ENCODE measurements at regions not wholly inside any gene's neighbourhood (a gene's known extent, or its start where the extent isn't known, plus 50 kb on each side); places are given as distances from the start of the nearest gene placed in this dataset.
"Not testable (repeated sequence)": the region's sequence is repeated elsewhere in the genome, so short reads cannot be mapped to it uniquely, and the experiment has no call there.

GRCh38 chr16:77056597-77056996 is 134.4 kb upstream of the MON1B start:
- not testable (repeated sequence) for H3K27me3 Mint-ChIP-seq; H3K36me3 Mint-ChIP-seq (ENCODE audit: low read depth); ATAC-seq; DNase-seq; H3K27ac Mint-ChIP-seq; H3K9me3 Mint-ChIP-seq; H3K4me3 Mint-ChIP-seq; H3K4me1 Mint-ChIP-seq

DNA sequence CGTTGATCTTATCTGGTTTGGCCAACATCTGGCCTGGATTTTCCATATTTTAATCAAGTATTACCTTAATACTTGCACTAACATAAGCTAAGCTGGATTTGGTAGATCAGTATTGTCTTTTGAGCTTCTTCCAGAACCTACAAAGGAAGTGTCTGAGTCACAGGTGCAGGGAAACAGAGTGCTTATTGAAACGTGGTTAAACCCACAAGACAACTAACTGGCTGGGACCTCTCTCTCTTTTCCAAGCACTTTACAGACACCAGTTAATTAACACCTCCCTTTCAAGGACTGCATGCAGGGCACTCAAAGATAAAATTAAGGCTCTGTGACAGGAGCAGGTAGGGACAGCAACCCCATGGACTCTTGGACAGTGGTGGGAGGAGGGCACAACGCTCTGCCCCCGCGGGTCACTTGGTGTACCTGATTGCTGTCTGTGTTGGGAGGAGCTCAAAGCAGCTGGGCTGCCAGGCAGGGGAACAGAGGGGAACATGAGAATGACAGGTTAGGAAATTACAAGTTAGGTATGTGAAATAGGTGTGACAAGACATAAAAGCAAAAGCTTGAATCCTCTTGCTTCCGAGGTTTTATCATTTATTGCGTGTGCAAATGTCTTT is 133.7 kb upstream of the MON1B start:
- Mint-ChIP-seq H3K27me3 (no peaks in the 10 kb centered on the region), H3K9me3 (peaks cover 9% of the 10 kb centered on the region), H3K36me3 (ENCODE audit: low read depth) (no peaks in the 10 kb centered on the region), H3K27ac (no peak overlapping the region), H3K4me1 (no peaks in the 10 kb centered on the region), H3K4me3 (no peak overlapping the region)
- ATAC-seq: no peak
- no peak for DNase-seq

GRCh38 chr16:77059446-77059845 is 131.5 kb upstream of the MON1B start:
- DNase-seq: no peak
- Mint-ChIP-seq H3K4me3 (no peak overlapping the region), H3K27me3 (no peaks in the 10 kb centered on the region), H3K27ac (no peak overlapping the region), H3K9me3 (peaks cover 9% of the 10 kb centered on the region), H3K36me3 (ENCODE audit: low read depth) (no peaks in the 10 kb centered on the region), H3K4me1 (no peaks in the 10 kb centered on the region)
- no peak for ATAC-seq

DNA sequence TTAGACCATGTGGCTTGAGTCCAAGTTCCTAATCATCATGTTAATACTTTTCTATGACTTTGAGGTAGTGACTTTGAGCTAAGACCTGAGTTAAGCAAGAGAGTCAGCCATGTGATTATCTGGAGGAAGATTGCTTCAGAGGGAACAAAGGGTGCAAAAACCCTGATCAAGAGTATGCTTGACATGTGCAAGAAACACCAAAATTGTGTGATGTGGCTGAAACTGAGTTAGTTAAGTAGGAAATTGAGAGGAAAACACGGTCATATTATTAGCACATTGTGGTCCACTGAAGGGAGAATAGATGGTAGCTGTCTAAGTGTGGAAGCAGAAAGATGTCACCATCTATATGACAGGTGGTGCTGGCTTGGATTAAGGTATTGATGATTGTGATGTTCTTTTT is 130.4 kb upstream of the MON1B start:
- peaks cover 9% of the 10 kb centered on the region for H3K9me3 Mint-ChIP-seq
- no peak overlapping the region for H3K4me3 Mint-ChIP-seq
- no peaks in the 10 kb centered on the region for H3K27me3 Mint-ChIP-seq
- DNase-seq: no peak
- no peaks in the 10 kb centered on the region for H3K4me1 Mint-ChIP-seq
- no peaks in the 10 kb centered on the region for H3K36me3 Mint-ChIP-seq (ENCODE audit: low read depth)
- no peak for ATAC-seq
- no peak overlapping the region for H3K27ac Mint-ChIP-seq

DNA sequence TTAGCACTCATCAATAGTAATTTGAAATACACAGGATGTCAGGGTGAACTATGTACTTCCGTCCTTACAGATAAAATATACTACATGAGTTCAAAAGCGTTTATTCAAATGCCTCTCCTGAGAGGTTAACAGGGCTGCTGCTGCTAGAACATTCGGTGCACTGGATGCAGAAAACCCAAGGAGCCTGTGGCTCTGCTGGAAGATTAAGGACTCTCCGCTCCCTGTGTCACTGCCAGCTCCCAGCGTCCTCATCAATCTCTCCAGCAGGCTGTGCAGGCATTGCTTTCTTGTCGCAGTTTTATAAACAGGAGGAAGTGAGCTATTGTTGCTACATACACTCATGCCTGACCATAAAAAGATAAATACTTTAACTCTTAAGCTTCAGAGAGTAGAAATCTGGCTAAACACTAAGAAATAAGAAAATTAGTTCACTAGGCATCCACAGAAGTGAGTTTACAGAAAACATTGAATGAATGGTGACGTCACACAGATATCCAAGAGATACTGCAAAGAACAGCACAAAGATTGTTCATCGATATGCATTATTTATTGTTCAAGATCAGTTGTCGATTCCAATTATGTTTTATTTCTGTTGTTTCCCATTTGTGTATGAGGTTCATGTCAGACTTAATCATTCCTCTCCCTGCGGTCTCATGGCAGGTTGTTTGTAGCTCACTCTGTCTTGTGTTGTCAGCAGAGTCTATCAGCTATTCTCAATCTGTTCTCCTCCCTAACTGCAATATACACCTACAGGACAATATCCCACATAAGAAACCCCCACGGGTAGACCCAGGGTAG is 127.9 kb upstream of the MON1B start:
- Mint-ChIP-seq H3K27me3 (peaks cover 11% of the 10 kb centered on the region), H3K4me1 (no peaks in the 10 kb centered on the region), H3K27ac (no peak overlapping the region), H3K4me3 (no peak overlapping the region), H3K36me3 (ENCODE audit: low read depth) (no peaks in the 10 kb centered on the region), H3K9me3 (no peaks in the 10 kb centered on the region)
- ATAC-seq (no peak), DNase-seq (no peak)

DNA sequence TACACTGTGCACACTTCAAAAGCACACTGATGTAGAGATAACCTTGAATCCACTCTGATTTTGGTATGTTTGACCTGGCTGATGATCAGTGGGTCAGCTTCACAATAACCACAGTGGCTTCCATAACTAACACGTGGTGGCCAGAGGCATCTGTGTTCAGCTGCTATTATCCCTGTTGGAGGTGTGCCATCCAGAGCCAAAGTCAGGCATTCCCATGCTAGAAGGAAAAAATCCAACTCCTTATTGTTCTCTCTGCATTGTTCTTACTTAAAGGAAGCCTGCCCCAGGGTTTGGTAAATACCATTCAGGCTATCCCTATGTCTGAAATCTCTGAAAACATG is 127.3 kb upstream of the MON1B start:
- Mint-ChIP-seq H3K27ac (no peak overlapping the region), H3K4me1 (no peaks in the 10 kb centered on the region), H3K4me3 (no peak overlapping the region), H3K36me3 (ENCODE audit: low read depth) (no peaks in the 10 kb centered on the region), H3K9me3 (no peaks in the 10 kb centered on the region), H3K27me3 (peaks cover 11% of the 10 kb centered on the region)
- ATAC-seq: no peak
- no peak for DNase-seq

GRCh38 chr16:77064037-77064436 is 127.0 kb upstream of the MON1B start:
- ATAC-seq (no peak), DNase-seq (no peak)

GRCh38 chr16:77066896-77067496 is 124.0 kb upstream of the MON1B start:
- H3K27ac Mint-ChIP-seq: no peak overlapping the region
- H3K27me3 Mint-ChIP-seq: peaks cover 14% of the 10 kb centered on the region
- ATAC-seq (no peak), DNase-seq (no peak)
- H3K4me1 Mint-ChIP-seq: no peaks in the 10 kb centered on the region
- H3K4me3 Mint-ChIP-seq: no peak overlapping the region
- no peaks in the 10 kb centered on the region for H3K9me3 Mint-ChIP-seq
- no peaks in the 10 kb centered on the region for H3K36me3 Mint-ChIP-seq (ENCODE audit: low read depth)

More at GRCh38 chr16:77064037-77064436, 127.0 kb upstream of the MON1B start:
- H3K4me1 Mint-ChIP-seq: no peaks in the 10 kb centered on the region
- no peaks in the 10 kb centered on the region for H3K36me3 Mint-ChIP-seq (ENCODE audit: low read depth)
- H3K9me3 Mint-ChIP-seq: no peaks in the 10 kb centered on the region
- H3K27me3 Mint-ChIP-seq: peaks cover 11% of the 10 kb centered on the region
- H3K27ac Mint-ChIP-seq: no peak overlapping the region
- H3K4me3 Mint-ChIP-seq: no peak overlapping the region

GRCh38 chr16:77067900-77068299 is 123.1 kb upstream of the MON1B start:
- DNase-seq (no peak), ATAC-seq (no peak)
- H3K4me3 Mint-ChIP-seq: no peak overlapping the region
- H3K27me3 Mint-ChIP-seq: peaks cover 14% of the 10 kb centered on the region
- H3K27ac Mint-ChIP-seq: no peak overlapping the region
- no peaks in the 10 kb centered on the region for H3K4me1 Mint-ChIP-seq
- H3K36me3 Mint-ChIP-seq (ENCODE audit: low read depth): no peaks in the 10 kb centered on the region
- H3K9me3 Mint-ChIP-seq: no peaks in the 10 kb centered on the region

GRCh38 chr16:77068402-77068801 is 122.6 kb upstream of the MON1B start:
- Mint-ChIP-seq H3K9me3 (no peaks in the 10 kb centered on the region), H3K36me3 (ENCODE audit: low read depth) (no peaks in the 10 kb centered on the region)
- no peak for ATAC-seq

DNA sequence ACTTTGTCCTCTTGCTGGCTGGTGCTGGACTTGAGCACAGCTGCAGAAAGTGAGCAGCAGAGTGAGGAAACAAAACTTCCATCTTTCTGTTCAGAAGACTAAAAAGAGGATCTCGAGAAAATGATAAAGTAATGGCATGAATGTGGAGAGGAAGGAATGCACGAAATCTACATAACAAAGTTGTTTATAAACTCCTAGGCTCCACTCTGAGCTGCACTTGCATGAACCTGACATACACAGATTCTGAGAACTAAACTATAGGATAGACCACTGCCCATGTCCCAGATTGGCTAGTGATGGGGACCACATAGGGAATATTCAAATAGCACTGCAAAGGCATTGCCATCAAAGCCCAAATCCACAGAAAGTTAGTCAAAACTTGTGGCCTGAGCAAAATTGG is 121.1 kb upstream of the MON1B start:
- Mint-ChIP-seq H3K27me3 (peaks cover 14% of the 10 kb centered on the region), H3K9me3 (no peaks in the 10 kb centered on the region), H3K27ac (no peak overlapping the region), H3K4me3 (no peak overlapping the region), H3K4me1 (no peaks in the 10 kb centered on the region), H3K36me3 (ENCODE audit: low read depth) (no peaks in the 10 kb centered on the region)
- ATAC-seq: no peak
- DNase-seq: no peak

More at GRCh38 chr16:77068402-77068801, 122.6 kb upstream of the MON1B start:
- DNase-seq: no peak
- H3K4me3 Mint-ChIP-seq: no peak overlapping the region
- no peak overlapping the region for H3K27ac Mint-ChIP-seq
- no peaks in the 10 kb centered on the region for H3K4me1 Mint-ChIP-seq
- peaks cover 14% of the 10 kb centered on the region for H3K27me3 Mint-ChIP-seq

GRCh38 chr16:77070683-77071082 is 120.3 kb upstream of the MON1B start:
- H3K27me3 Mint-ChIP-seq: peaks cover 14% of the 10 kb centered on the region
- H3K9me3 Mint-ChIP-seq: no peaks in the 10 kb centered on the region
- no peak for ATAC-seq
- H3K4me1 Mint-ChIP-seq: no peaks in the 10 kb centered on the region
- no peak overlapping the region for H3K27ac Mint-ChIP-seq
- no peaks in the 10 kb centered on the region for H3K36me3 Mint-ChIP-seq (ENCODE audit: low read depth)
- no peak for DNase-seq
- H3K4me3 Mint-ChIP-seq: no peak overlapping the region

DNA sequence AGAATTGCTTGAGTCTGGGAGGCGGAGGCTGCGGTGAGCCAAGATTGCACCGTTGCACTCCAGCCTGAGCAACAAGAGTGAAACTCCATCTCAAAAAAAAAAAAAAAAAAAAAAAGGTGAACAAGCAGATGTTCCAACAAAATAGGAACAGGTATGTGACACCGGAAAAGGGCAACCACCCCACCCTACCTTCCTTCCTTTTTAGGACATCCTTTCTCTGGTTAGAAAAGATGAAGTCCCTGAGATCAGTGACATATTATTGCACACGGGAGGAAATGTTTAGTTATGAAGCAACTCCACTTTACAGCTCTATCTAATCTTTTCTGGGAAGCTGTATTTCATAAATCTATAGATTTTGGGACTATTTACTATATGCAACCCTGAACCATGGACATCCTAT is 114.2 kb upstream of the MON1B start:
- Mint-ChIP-seq H3K27ac (no peak overlapping the region), H3K36me3 (ENCODE audit: low read depth) (no peaks in the 10 kb centered on the region), H3K4me3 (no peak overlapping the region), H3K9me3 (no peaks in the 10 kb centered on the region), H3K27me3 (no peaks in the 10 kb centered on the region), H3K4me1 (no peaks in the 10 kb centered on the region)
- no peak for ATAC-seq
- DNase-seq: no peak

- H3K4me3 Mint-ChIP-seq: no peak overlapping the region
- H3K27ac Mint-ChIP-seq: no peak overlapping the region
Observed at GRCh38 chr16:77077256-77077922, 113.6 kb upstream of the MON1B start.

GRCh38 chr16:77085981-77086380 is 105.0 kb upstream of the MON1B start:
- no peak overlapping the region for H3K4me3 Mint-ChIP-seq
- DNase-seq: no peak
- no peak for ATAC-seq
- no peak overlapping the region for H3K27ac Mint-ChIP-seq
- H3K9me3 Mint-ChIP-seq: no peaks in the 10 kb centered on the region
- no peaks in the 10 kb centered on the region for H3K27me3 Mint-ChIP-seq
- no peaks in the 10 kb centered on the region for H3K4me1 Mint-ChIP-seq
- no peaks in the 10 kb centered on the region for H3K36me3 Mint-ChIP-seq (ENCODE audit: low read depth)

More at GRCh38 chr16:77077256-77077922, 113.6 kb upstream of the MON1B start:
- H3K9me3 Mint-ChIP-seq: no peaks in the 10 kb centered on the region
- no peak for ATAC-seq
- no peaks in the 10 kb centered on the region for H3K36me3 Mint-ChIP-seq (ENCODE audit: low read depth)
- DNase-seq: no peak
- no peaks in the 10 kb centered on the region for H3K27me3 Mint-ChIP-seq
- no peaks in the 10 kb centered on the region for H3K4me1 Mint-ChIP-seq
